ENCODE measurements at regions not wholly inside any gene's neighbourhood (a gene's known extent, or its start where the extent isn't known, plus 50 kb on each side); places are given as distances from the start of the nearest gene placed in this dataset.

GRCh38 chr17:69608808-69609472 is 194.4 kb downstream of the MAP2K6 start:
- H3K27ac ChIP-seq: peak overlapping the region; percentile 69 to 80 (median 72)
- H3K4me1 ChIP-seq: peaks cover 27 to 35% of the 10 kb centered on the region in 2 donors
- in situ Hi-C loops (cut with MboI; ENCODE audit: low sequenced_read_pairs in 4 of 4): loop anchor here in 2 of 4 donors (5.0 to 10.0 kb wide), 2 partner anchors 536 to 538 kb away; no protein-coding TSS in a partner anchor
- no peaks in the 10 kb centered on the region for H3K36me3 ChIP-seq
- H3K27me3 ChIP-seq: no peaks in the 10 kb centered on the region
- H3K4me3 ChIP-seq: no peak overlapping the region
- DNase-seq (peak; percentile 25 to 55), ATAC-seq (peak; percentile 76 to 92)
- H3K9me3 ChIP-seq: no peaks in the 10 kb centered on the region
- TF ChIP-seq CTCF (IDR thresholded peaks at IDR 0.05 in 4 of 5, conservative IDR thresholded peaks at IDR 0.05 in 1 of 5): no peak
- no peak for TF ChIP-seq POLR2A (IDR thresholded peaks at IDR 0.05)
- intact Hi-C loops (cut with DNase I; ENCODE audit: low total_unique reads): loop anchor here (1.0 to 10.0 kb wide), 5 partner anchors 40 to 943 kb away; partner anchors contain the start of gene KCNJ2

GRCh38 chr17:69609473-69610305 is 195.2 kb downstream of the MAP2K6 start:
- peak; percentile 31 to 34 for ATAC-seq
- TF ChIP-seq CTCF (IDR thresholded peaks at IDR 0.05 in 4 of 5, conservative IDR thresholded peaks at IDR 0.05 in 1 of 5) (peak; percentile 47 to 65 (median 54)), POLR2A (IDR thresholded peaks at IDR 0.05) (no peak)

GRCh38 chr17:69620363-69620762 is 205.9 kb downstream of the MAP2K6 start:
- H3K27ac ChIP-seq: no peak overlapping the region
- H3K4me3 ChIP-seq: no peak overlapping the region
- H3K9me3 ChIP-seq: no peaks in the 10 kb centered on the region
- no peaks in the 10 kb centered on the region for H3K36me3 ChIP-seq
- intact Hi-C loops (cut with DNase I; ENCODE audit: low total_unique reads) (no loop called here), in situ Hi-C loops (cut with MboI; ENCODE audit: low sequenced_read_pairs in 4 of 4) (no loop called here)
- no peaks in the 10 kb centered on the region for H3K27me3 ChIP-seq
- H3K4me1 ChIP-seq: no peaks in the 10 kb centered on the region
- TF ChIP-seq POLR2A (IDR thresholded peaks at IDR 0.05): no peak
- TF ChIP-seq CTCF (IDR thresholded peaks at IDR 0.05 in 4 of 5, conservative IDR thresholded peaks at IDR 0.05 in 1 of 5): no peak
- DNase-seq (no peak), ATAC-seq (no peak)

More at GRCh38 chr17:69609473-69610305, 195.2 kb downstream of the MAP2K6 start:
- no peaks in the 10 kb centered on the region for H3K36me3 ChIP-seq
- no peak overlapping the region for H3K4me3 ChIP-seq
- in situ Hi-C loops (cut with MboI; ENCODE audit: low sequenced_read_pairs in 4 of 4) (loop anchor here in 2 of 4 donors (5.0 to 10.0 kb wide), 2 partner anchors 535 to 538 kb away; no protein-coding TSS in a partner anchor), intact Hi-C loops (cut with DNase I; ENCODE audit: low total_unique reads) (loop anchor here (1.0 to 10.0 kb wide), 5 partner anchors 40 to 943 kb away; partner anchors contain the start of gene KCNJ2)
- peaks cover 27 to 35% of the 10 kb centered on the region in 2 donors for H3K4me1 ChIP-seq
- DNase-seq: peak in 1 of 2 donors; percentile 15
- H3K27ac ChIP-seq: peak overlapping the region; percentile 69 to 80 (median 72)
- no peaks in the 10 kb centered on the region for H3K9me3 ChIP-seq
- H3K27me3 ChIP-seq: no peaks in the 10 kb centered on the region

GRCh38 chr17:69625474-69625873 is 211.0 kb downstream of the MAP2K6 start:
- Histone ChIP-seq H3K4me1 (no peaks in the 10 kb centered on the region), H3K4me3 (no peak overlapping the region), H3K27ac (no peak overlapping the region), H3K9me3 (no peaks in the 10 kb centered on the region), H3K36me3 (no peaks in the 10 kb centered on the region), H3K27me3 (no peaks in the 10 kb centered on the region)
- TF ChIP-seq POLR2A (IDR thresholded peaks at IDR 0.05): no peak
- no peak for TF ChIP-seq CTCF (IDR thresholded peaks at IDR 0.05 in 4 of 5, conservative IDR thresholded peaks at IDR 0.05 in 1 of 5)
- intact Hi-C loops (cut with DNase I; ENCODE audit: low total_unique reads) (no loop called here), in situ Hi-C loops (cut with MboI; ENCODE audit: low sequenced_read_pairs in 4 of 4) (no loop called here)
- no peak for DNase-seq
- no peak for ATAC-seq
